Activated naive CD8-positive, alpha-beta T cell treated with anti-CD3 and anti-CD28 coated beads, Interleukin-2, amount 10 ng/mL, durations not matched to agents 7 days and 5 days (primary cell): ENCODE measurements at regions not wholly inside any gene's neighbourhood (a gene's known extent, or its start where the extent isn't known, plus 50 kb on each side); places are given as distances from the start of the nearest gene placed in this dataset. TPM values are rescaled to one million over a fixed set of nuclear protein-coding genes. Genes with fewer than 3 reads are reported as not detected.
A peak's percentile ranks its signal among the peaks of the same experiment; 100 is the strongest.
"Not testable (repeated sequence)": the region's sequence is repeated elsewhere in the genome, so short reads cannot be mapped to it uniquely, and the experiment has no call there.

Source experiments
- ATAC-seq: fragments of 150-1000 bp; cut with Tn5 transposase; one replicate; pipeline ENCODE4 v1.10.0; 2021; ENCODE audit warnings: low read depth, moderate library complexity
- POLR2A ChIA-PET: fragments of 350-600 bp; sonication (Branson Sonifier 250); formaldehyde crosslinking; loops from one replicate; lab custom pipeline; 2021; ENCODE audit warnings: antibody characterized with exemption; lab: Charles Lee
- DNase-seq: peaks from one replicate; pipeline ENCODE4 v3.0.0; 2021
- H3K27ac Mint-ChIP-seq: one replicate; pipeline ENCODE4 v1.8.0; 2022; ENCODE audit warnings: mild to moderate bottlenecking, mixed read lengths
- H3K27me3 Mint-ChIP-seq: one replicate; pipeline ENCODE4 v1.8.0; 2022; ENCODE audit warnings: mild to moderate bottlenecking, moderate library complexity, mixed read lengths
- H3K36me3 Mint-ChIP-seq: one replicate; pipeline ENCODE4 v1.8.0; 2021; ENCODE audit warnings: mild to moderate bottlenecking, mixed read lengths
- H3K4me1 Mint-ChIP-seq: one replicate; pipeline ENCODE4 v1.8.0; 2021; ENCODE audit warnings: mixed read lengths
- H3K4me3 Mint-ChIP-seq: one replicate; pipeline ENCODE4 v1.8.0; 2022; ENCODE audit warnings: mild to moderate bottlenecking, moderate library complexity, mixed read lengths
- H3K9me3 Mint-ChIP-seq: one replicate; pipeline ENCODE4 v1.8.0; 2021; ENCODE audit warnings: mixed read lengths
- microRNA-seq: library from miRNA; unstranded; fragments of <30 nt; microRNA quantifications from one replicate; pipeline ENCODE4 v1.2.0, GENCODE V29; 2022

GRCh38 chr16:29606669-29607427, 56.2 kb upstream of the SPN start:
- H3K9me3 Mint-ChIP-seq, H3K36me3 Mint-ChIP-seq, H3K4me3 Mint-ChIP-seq, ATAC-seq, H3K27ac Mint-ChIP-seq, POLR2A ChIA-PET, H3K27me3 Mint-ChIP-seq: not testable (repeated sequence)
- peak; percentile 20 for DNase-seq
- H3K4me1 Mint-ChIP-seq = peaks cover 17% of the 10 kb centered on the region

GRCh38 chr16:29607428-29607823, 55.6 kb upstream of the SPN start:
- H3K4me3 Mint-ChIP-seq = not testable (repeated sequence)

GRCh38 chr16:29612381-29613306, 50.4 kb upstream of the SPN start:
- peak overlapping the region; percentile 92 for H3K27ac Mint-ChIP-seq

More at GRCh38 chr16:29607428-29607823, 55.6 kb upstream of the SPN start:
- Mint-ChIP-seq H3K27ac (peak overlapping the region; percentile 37), H3K4me1 (peaks cover 14% of the 10 kb centered on the region)
- DNase-seq, H3K9me3 Mint-ChIP-seq, ATAC-seq, H3K27me3 Mint-ChIP-seq, H3K36me3 Mint-ChIP-seq, POLR2A ChIA-PET: not testable (repeated sequence)

More at GRCh38 chr16:29612381-29613306, 50.4 kb upstream of the SPN start:
- not testable (repeated sequence) for H3K4me1 Mint-ChIP-seq, H3K36me3 Mint-ChIP-seq, H3K9me3 Mint-ChIP-seq, H3K27me3 Mint-ChIP-seq, DNase-seq
- peak overlapping the region; percentile 80 for H3K4me3 Mint-ChIP-seq
- peak; percentile 36 for ATAC-seq
- POLR2A ChIA-PET = interaction anchor here (0.9 to 2.2 kb wide), 4 partner anchors 12 to 51 kb away, joined by 3 to 8 read pairs (median 4); partner anchors contain the start of gene SPN

Small RNA genes lying in the stretch of these regions (microRNA-seq; reads per million reads assigned to microRNA genes)
- not detected for gene MIR3680-2
